HepG2 (cell line): ENCODE measurements at regions not wholly inside any gene's neighbourhood (a gene's known extent, or its start where the extent isn't known, plus 50 kb on each side); places are given as distances from the start of the nearest gene placed in this dataset.

ENCODE experiments used
- CREB1 ChIP-seq, 2 experiments: fragments of 450-650 bp in 1 of 2; IDR thresholded peaks; 2 replicates each; pipeline ENCODE4 v1.6.1; 2016 to 2017; ENCODE audit warnings: control low read depth in 1 of 2, mild to moderate bottlenecking in 1 of 2, missing compliant biosample characterization in 1 of 2, missing genetic modification characterization in 1 of 2
- CTCF ChIP-seq: sonication (generic); formaldehyde crosslinking; IDR thresholded peaks from 2 replicates; pipeline ENCODE4 v1.5.0; 2020; ENCODE audit warnings: mild to moderate bottlenecking, missing genetic modification reagents, moderate library complexity
- JUN ChIP-seq: sonication (generic); formaldehyde crosslinking; IDR thresholded peaks from 2 replicates; pipeline ENCODE4 v1.4.0; 2020; ENCODE audit warnings: mild to moderate bottlenecking, missing genetic modification reagents
- KLF9 ChIP-seq: IDR thresholded peaks from 2 replicates; pipeline ENCODE4 v1.6.1; 2016; ENCODE audit warnings: low read depth
- MLX ChIP-seq: IDR thresholded peaks from 2 replicates; pipeline ENCODE4 v1.6.1; 2016
- MTA3 ChIP-seq: sonication (generic); formaldehyde crosslinking; IDR thresholded peaks from 2 replicates; pipeline ENCODE4 v1.4.0; 2020; ENCODE audit warnings: missing genetic modification reagents
- NFE2 ChIP-seq: sonication (generic); formaldehyde crosslinking; IDR thresholded peaks from 2 replicates; pipeline ENCODE4 v1.4.0; 2020; ENCODE audit warnings: missing genetic modification reagents
- NR3C1 ChIP-seq: sonication (generic); formaldehyde crosslinking; IDR thresholded peaks from 2 replicates; pipeline ENCODE4 v1.4.0; 2020; ENCODE audit warnings: missing genetic modification reagents
- PITX1 ChIP-seq: sonication (generic); formaldehyde crosslinking; IDR thresholded peaks from 2 replicates; pipeline ENCODE4 v1.5.1; 2020; ENCODE audit warnings: mild to moderate bottlenecking, missing genetic modification reagents
- PRMT3 ChIP-seq: sonication (generic); formaldehyde crosslinking; IDR thresholded peaks from 2 replicates; pipeline ENCODE4 v1.8.1; 2022; ENCODE audit warnings: low read depth, mild to moderate bottlenecking, moderate library complexity, missing genetic modification reagents, borderline replicate concordance
- RAD21 ChIP-seq: fragments of 450-650 bp; formaldehyde crosslinking; IDR thresholded peaks from 2 replicates; pipeline ENCODE4 v1.5.0; 2020; ENCODE audit warnings: mild to moderate bottlenecking
- SIX1 ChIP-seq: sonication (generic); formaldehyde crosslinking; IDR thresholded peaks from 2 replicates; pipeline ENCODE4 v1.4.0; 2020; ENCODE audit warnings: missing genetic modification reagents, borderline replicate concordance
- TCF12 ChIP-seq, 2 experiments: fragments of 450-650 bp in 1 of 2; sonication (generic) in 1 of 2; formaldehyde crosslinking in 1 of 2; IDR thresholded peaks; 2 replicates each; pipeline versions ENCODE4 v1.6.1 to v1.8.0; 2017 to 2022; ENCODE audit warnings: antibody characterized with exemption in 1 of 2, mild to moderate bottlenecking in 1 of 2, missing genetic modification reagents in 1 of 2, moderate library complexity in 1 of 2
- ZNF138 ChIP-seq: sonication (generic); formaldehyde crosslinking; IDR thresholded peaks from 2 replicates; pipeline ENCODE4 v1.5.0; 2020; ENCODE audit warnings: mild to moderate bottlenecking, low read depth, missing genetic modification reagents

GRCh38 chr5:6905423-6905822 lies 192.2 kb downstream of the TENT4A start:
- no peak for TF ChIP-seq JUN (CRISPR knock-in tag)
- TF ChIP-seq MLX = no peak
- no peak for TF ChIP-seq TCF12 (IDR thresholded peaks at IDR 0.05)
- TF ChIP-seq TCF12 (CRISPR knock-in tag; IDR thresholded peaks at IDR 0.05) = no peak
- no peak for TF ChIP-seq ZNF138 (CRISPR knock-in tag)
- no peak for TF ChIP-seq PRMT3 (CRISPR knock-in tag)
- no peak for TF ChIP-seq RAD21
- TF ChIP-seq NR3C1 = no peak
- TF ChIP-seq CTCF = no peak
- no peak for TF ChIP-seq NFE2
- TF ChIP-seq MTA3 (CRISPR knock-in tag) = no peak
- TF ChIP-seq KLF9 (CRISPR knock-in tag) = no peak
- TF ChIP-seq PITX1 (CRISPR knock-in tag) = no peak
- no peak for TF ChIP-seq CREB1 (IDR thresholded peaks at IDR 0.05)
- no peak for TF ChIP-seq CREB1 (CRISPR knock-in tag; IDR thresholded peaks at IDR 0.05)
- TF ChIP-seq SIX1 = no peak
